ENCODE measurements at regions not wholly inside any gene's neighbourhood (a gene's known extent, or its start where the extent isn't known, plus 50 kb on each side); places are given as distances from the start of the nearest gene placed in this dataset.

DNA sequence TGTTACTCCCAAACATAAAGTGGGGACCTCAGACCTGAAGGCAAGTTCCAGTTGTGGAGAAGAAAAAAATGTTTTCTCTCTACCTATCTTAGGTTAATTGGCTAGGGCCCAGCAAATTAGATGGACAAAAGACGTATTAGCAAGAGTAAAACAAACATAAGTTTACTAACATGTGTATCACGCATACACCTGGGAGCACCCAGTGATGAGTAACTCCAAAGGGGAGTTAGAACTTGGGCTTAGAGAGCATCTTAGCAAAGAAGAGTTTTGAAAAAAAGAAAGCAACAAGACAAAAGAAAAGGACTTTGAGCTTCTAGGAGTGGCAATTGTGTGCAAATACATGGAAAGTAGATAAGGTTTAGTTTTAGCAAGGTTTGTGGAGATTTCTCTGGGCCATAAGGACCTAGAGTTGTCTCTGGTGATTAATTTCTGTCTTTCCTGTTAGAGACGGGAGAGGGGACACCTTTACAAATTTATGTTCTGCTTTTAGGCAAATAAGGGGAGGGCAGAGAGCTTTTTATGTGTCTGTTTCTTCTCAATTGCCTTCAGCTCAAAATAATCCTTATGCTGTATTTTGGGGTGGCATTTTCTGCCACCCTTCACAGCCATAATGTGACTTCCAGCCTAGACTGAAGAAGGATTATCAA lies 76.7 kb upstream of the PTGFRN start:
- TF ChIP-seq, protein P1, sequence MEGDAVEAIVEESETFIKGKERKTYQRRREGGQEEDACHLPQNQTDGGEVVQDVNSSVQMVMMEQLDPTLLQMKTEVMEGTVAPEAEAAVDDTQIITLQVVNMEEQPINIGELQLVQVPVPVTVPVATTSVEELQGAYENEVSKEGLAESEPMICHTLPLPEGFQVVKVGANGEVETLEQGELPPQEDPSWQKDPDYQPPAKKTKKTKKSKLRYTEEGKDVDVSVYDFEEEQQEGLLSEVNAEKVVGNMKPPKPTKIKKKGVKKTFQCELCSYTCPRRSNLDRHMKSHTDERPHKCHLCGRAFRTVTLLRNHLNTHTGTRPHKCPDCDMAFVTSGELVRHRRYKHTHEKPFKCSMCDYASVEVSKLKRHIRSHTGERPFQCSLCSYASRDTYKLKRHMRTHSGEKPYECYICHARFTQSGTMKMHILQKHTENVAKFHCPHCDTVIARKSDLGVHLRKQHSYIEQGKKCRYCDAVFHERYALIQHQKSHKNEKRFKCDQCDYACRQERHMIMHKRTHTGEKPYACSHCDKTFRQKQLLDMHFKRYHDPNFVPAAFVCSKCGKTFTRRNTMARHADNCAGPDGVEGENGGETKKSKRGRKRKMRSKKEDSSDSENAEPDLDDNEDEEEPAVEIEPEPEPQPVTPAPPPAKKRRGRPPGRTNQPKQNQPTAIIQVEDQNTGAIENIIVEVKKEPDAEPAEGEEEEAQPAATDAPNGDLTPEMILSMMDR (IDR thresholded peaks at IDR 0.05; ENCODE audit: low read depth, low read length): no peak
- TF ChIP-seq EZH2phosphoT487 (IDR thresholded peaks at IDR 0.05; ENCODE audit: low read depth): no peak

All from OCI-LY3 (cell line).